Keratinocyte (primary cell): ENCODE measurements at regions not wholly inside any gene's neighbourhood (a gene's known extent, or its start where the extent isn't known, plus 50 kb on each side); places are given as distances from the start of the nearest gene placed in this dataset.

Experiments
- EZH2 ChIP-seq: IDR thresholded peaks from one replicate; pipeline ENCODE4 v1.6.1; 2012; ENCODE audit warnings: inconsistent platforms, mild to moderate bottlenecking, low read length, moderate library complexity
- TF ChIP-seq, protein P1 (sequence below), 3 experiments: IDR thresholded peaks in 1 of 3; conservative IDR thresholded peaks in 1 of 3; optimal IDR thresholded peaks in 1 of 3; 2 replicates in 2 of 3; 3 replicates in 1 of 3; pipeline versions ENCODE3 to v1.5.1; 2011; ENCODE audit warnings: low read length in 3 of 3, mild to moderate bottlenecking in 3 of 3, moderate library complexity in 2 of 3, control low read depth in 1 of 3, inconsistent platforms in 1 of 3; ENCODE audit not compliant: insufficient read depth in 2 of 3; ENCODE audit errors: extremely low read depth in 1 of 3

DNA sequence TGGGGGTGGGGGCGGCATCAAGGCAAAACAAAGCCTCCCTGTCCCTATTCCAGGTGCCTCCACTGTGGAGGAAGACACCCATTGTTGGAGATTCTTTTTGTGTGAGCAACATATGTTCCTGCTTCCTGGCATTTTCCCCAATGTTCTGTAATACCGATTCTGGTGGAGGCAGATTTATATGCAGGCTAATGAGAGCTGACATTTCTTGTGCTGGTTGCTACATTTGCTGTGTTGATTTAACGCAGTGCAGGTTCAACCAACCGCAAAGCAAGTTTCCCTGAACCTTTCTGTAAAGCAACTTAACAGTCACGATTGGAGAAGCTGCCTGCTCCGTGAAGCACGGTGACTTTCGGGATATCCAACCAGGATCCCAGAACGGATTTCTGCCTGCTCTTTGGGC, 260.5 kb downstream of the CBLN1 start:
- TF ChIP-seq, protein P1, sequence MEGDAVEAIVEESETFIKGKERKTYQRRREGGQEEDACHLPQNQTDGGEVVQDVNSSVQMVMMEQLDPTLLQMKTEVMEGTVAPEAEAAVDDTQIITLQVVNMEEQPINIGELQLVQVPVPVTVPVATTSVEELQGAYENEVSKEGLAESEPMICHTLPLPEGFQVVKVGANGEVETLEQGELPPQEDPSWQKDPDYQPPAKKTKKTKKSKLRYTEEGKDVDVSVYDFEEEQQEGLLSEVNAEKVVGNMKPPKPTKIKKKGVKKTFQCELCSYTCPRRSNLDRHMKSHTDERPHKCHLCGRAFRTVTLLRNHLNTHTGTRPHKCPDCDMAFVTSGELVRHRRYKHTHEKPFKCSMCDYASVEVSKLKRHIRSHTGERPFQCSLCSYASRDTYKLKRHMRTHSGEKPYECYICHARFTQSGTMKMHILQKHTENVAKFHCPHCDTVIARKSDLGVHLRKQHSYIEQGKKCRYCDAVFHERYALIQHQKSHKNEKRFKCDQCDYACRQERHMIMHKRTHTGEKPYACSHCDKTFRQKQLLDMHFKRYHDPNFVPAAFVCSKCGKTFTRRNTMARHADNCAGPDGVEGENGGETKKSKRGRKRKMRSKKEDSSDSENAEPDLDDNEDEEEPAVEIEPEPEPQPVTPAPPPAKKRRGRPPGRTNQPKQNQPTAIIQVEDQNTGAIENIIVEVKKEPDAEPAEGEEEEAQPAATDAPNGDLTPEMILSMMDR (optimal IDR thresholded peaks at IDR 0.05 in 1 of 3, IDR thresholded peaks at IDR 0.05 in 1 of 3, conservative IDR thresholded peaks at IDR 0.05 in 1 of 3; ENCODE audit: extremely low read depth in 1 of 3, insufficient read depth in 2 of 3, low read length in 3 of 3), result no peak
- no peak for TF ChIP-seq EZH2
